Kidney glomerular epithelial cell (primary cell): ENCODE measurements at regions not wholly inside any gene's neighbourhood (a gene's known extent, or its start where the extent isn't known, plus 50 kb on each side); places are given as distances from the start of the nearest gene placed in this dataset.
A peak's percentile ranks its signal among the peaks of the same experiment; 100 is the strongest.
"Not testable (repeated sequence)": the region's sequence is repeated elsewhere in the genome, so short reads cannot be mapped to it uniquely, and the experiment has no call there.

Experiments
- DNase-seq: peaks from one replicate; lab custom pipeline; 2025; lab: John Stamatoyannopoulos, UW

GRCh38 chr14:51444353-51445000 is 204.4 kb downstream of the TMX1 start:
- DNase-seq: no peak

- no peak for DNase-seq
These were observed 204.9 kb downstream of the TMX1 start for GRCh38 chr14:51445001-51445390.

GRCh38 chr14:51446771-51447170 is 204.9 kb upstream of the FRMD6 start:
- no peak for DNase-seq

- no peak for DNase-seq
These were observed 204.3 kb upstream of the FRMD6 start for GRCh38 chr14:51447411-51447810.

GRCh38 chr14:51448831-51449670 is 202.7 kb upstream of the FRMD6 start:
- DNase-seq: peak; percentile 49

- DNase-seq: no peak
These were observed 202.0 kb upstream of the FRMD6 start for GRCh38 chr14:51449681-51450080.

- no peak for DNase-seq
These were observed 200.1 kb upstream of the FRMD6 start for GRCh38 chr14:51451561-51451960.

- no peak for DNase-seq
These were observed 197.8 kb upstream of the FRMD6 start for GRCh38 chr14:51453869-51454268.

- DNase-seq: no peak
These were observed 197.4 kb upstream of the FRMD6 start for GRCh38 chr14:51454351-51454750.

- DNase-seq: no peak
These were observed 196.5 kb upstream of the FRMD6 start for GRCh38 chr14:51455041-51455835.

GRCh38 chr14:51457843-51458562 is 193.7 kb upstream of the FRMD6 start:
- DNase-seq: no peak

GRCh38 chr14:51458563-51458955 is 193.2 kb upstream of the FRMD6 start:
- DNase-seq: peak; percentile 8

- no peak for DNase-seq
These were observed 191.7 kb upstream of the FRMD6 start for GRCh38 chr14:51460011-51460410.

GRCh38 chr14:51462182-51462581 is 189.5 kb upstream of the FRMD6 start:
- DNase-seq: no peak

- no peak for DNase-seq
These were observed 189.0 kb upstream of the FRMD6 start for GRCh38 chr14:51462706-51463105.

- DNase-seq: no peak
These were observed 188.2 kb upstream of the FRMD6 start for GRCh38 chr14:51463461-51463860.

GRCh38 chr14:51464411-51464810 is 187.3 kb upstream of the FRMD6 start:
- DNase-seq: no peak

GRCh38 chr14:51465486-51465885 is 186.2 kb upstream of the FRMD6 start:
- DNase-seq: no peak

- DNase-seq: not testable (repeated sequence)
These were observed 184.3 kb upstream of the FRMD6 start for GRCh38 chr14:51467392-51467791.

GRCh38 chr14:51468523-51468922 is 183.2 kb upstream of the FRMD6 start:
- DNase-seq: no peak

GRCh38 chr14:51472881-51473280 is 178.8 kb upstream of the FRMD6 start:
- peak; percentile 31 for DNase-seq

GRCh38 chr14:51473351-51473750 is 178.4 kb upstream of the FRMD6 start:
- no peak for DNase-seq
